Large intestine (tissue), 3 donors: ENCODE measurements at regions not wholly inside any gene's neighbourhood (a gene's known extent, or its start where the extent isn't known, plus 50 kb on each side); places are given as distances from the start of the nearest gene placed in this dataset.

Source experiments
- DNase-seq, 2 donors: peaks; one replicate each; pipeline versions ENCODE4 v3.0.0 to v3.0.0-alpha.2; 2013
- H3K27ac ChIP-seq: one replicate; pipeline ENCODE4 v1.5.1; 2013; ENCODE audit warnings: low read length
- H3K27me3 ChIP-seq: 2 replicates; pipeline ENCODE4 v1.6.1; 2013; ENCODE audit warnings: low read length; ENCODE audit not compliant: control insufficient read depth, insufficient read depth
- H3K36me3 ChIP-seq: 2 replicates; pipeline ENCODE4 v1.6.1; 2013; ENCODE audit warnings: low read length; ENCODE audit not compliant: control insufficient read depth, insufficient read depth
- H3K4me1 ChIP-seq: one replicate; pipeline ENCODE4 v1.6.1; 2013; ENCODE audit warnings: low read length; ENCODE audit not compliant: control insufficient read depth, insufficient read depth
- H3K4me3 ChIP-seq: one replicate; pipeline ENCODE4 v1.5.1; 2013; ENCODE audit warnings: low read length
- H3K9me3 ChIP-seq: one replicate; pipeline ENCODE4 v1.6.1; 2013; ENCODE audit warnings: mild to moderate bottlenecking, low read depth, low read length, moderate library complexity; ENCODE audit not compliant: control insufficient read depth
- WGBS: methylation state at CpG from one replicate; pipeline ENCODE4 v1.1.5; 2013; ENCODE audit warnings: low lambda C conversion rate; ENCODE audit not compliant: insufficient coverage; 5-methylcytosine and 5-hydroxymethylcytosine counted together

- no CpG with 5 or more reads among the region's 21 CpGs for WGBS
- Histone ChIP-seq H3K4me3 (no peak overlapping the region), H3K36me3 (no peaks in the 10 kb centered on the region), H3K27me3 (peaks cover 12% of the 10 kb centered on the region), H3K27ac (no peak overlapping the region), H3K4me1 (no peaks in the 10 kb centered on the region), H3K9me3 (no peaks in the 10 kb centered on the region)
- DNase-seq, result no peak
These were observed 98.0 kb upstream of the GPR26 start for GRCh38 chr10:123567984-123568739.

GRCh38 chr10:123568751-123569150, 97.4 kb upstream of the GPR26 start:
- peaks cover 12% of the 10 kb centered on the region for H3K27me3 ChIP-seq
- H3K4me3 ChIP-seq, result no peak overlapping the region
- H3K36me3 ChIP-seq, result no peaks in the 10 kb centered on the region
- no peak overlapping the region for H3K27ac ChIP-seq
- DNase-seq, result no peak
- H3K4me1 ChIP-seq, result no peaks in the 10 kb centered on the region
- no CpG with 5 or more reads among the region's 6 CpGs for WGBS
- H3K9me3 ChIP-seq, result no peaks in the 10 kb centered on the region

GRCh38 chr10:123569436-123570035, 96.6 kb upstream of the GPR26 start:
- Histone ChIP-seq H3K4me1 (no peaks in the 10 kb centered on the region), H3K4me3 (no peak overlapping the region), H3K36me3 (no peaks in the 10 kb centered on the region), H3K27me3 (peaks cover 17% of the 10 kb centered on the region), H3K9me3 (no peaks in the 10 kb centered on the region), H3K27ac (no peak overlapping the region)
- no peak for DNase-seq
- WGBS, result no CpG with 5 or more reads among the region's 7 CpGs

GRCh38 chr10:123570051-123570897, 95.9 kb upstream of the GPR26 start:
- H3K36me3 ChIP-seq, result no peaks in the 10 kb centered on the region
- no peaks in the 10 kb centered on the region for H3K4me1 ChIP-seq
- no peaks in the 10 kb centered on the region for H3K9me3 ChIP-seq
- H3K27me3 ChIP-seq, result peaks cover 17% of the 10 kb centered on the region
- no peak overlapping the region for H3K4me3 ChIP-seq
- no peak for DNase-seq
- H3K27ac ChIP-seq, result no peak overlapping the region
- no CpG with 5 or more reads among the region's 20 CpGs for WGBS

GRCh38 chr10:123570898-123571515, 95.1 kb upstream of the GPR26 start:
- H3K4me1 ChIP-seq, result no peaks in the 10 kb centered on the region
- no peak for DNase-seq
- no peaks in the 10 kb centered on the region for H3K9me3 ChIP-seq
- H3K36me3 ChIP-seq, result no peaks in the 10 kb centered on the region
- H3K4me3 ChIP-seq, result no peak overlapping the region
- H3K27ac ChIP-seq, result no peak overlapping the region
- WGBS, result no CpG with 5 or more reads among the region's 12 CpGs
- peaks cover 17% of the 10 kb centered on the region for H3K27me3 ChIP-seq

- no peak for DNase-seq
- H3K27ac ChIP-seq, result no peak overlapping the region
- H3K4me3 ChIP-seq, result no peak overlapping the region
- H3K27me3 ChIP-seq, result peaks cover 17% of the 10 kb centered on the region
- WGBS, result 100% methylated on average over 1 of the region's 8 CpGs
- no peaks in the 10 kb centered on the region for H3K4me1 ChIP-seq
- no peaks in the 10 kb centered on the region for H3K36me3 ChIP-seq
- H3K9me3 ChIP-seq, result no peaks in the 10 kb centered on the region
These were observed 94.2 kb upstream of the GPR26 start for GRCh38 chr10:123571978-123572377.

GRCh38 chr10:123573236-123574108, 92.7 kb upstream of the GPR26 start:
- no peaks in the 10 kb centered on the region for H3K9me3 ChIP-seq
- H3K4me3 ChIP-seq, result no peak overlapping the region
- H3K27me3 ChIP-seq, result peaks cover 13% of the 10 kb centered on the region
- no peak overlapping the region for H3K27ac ChIP-seq
- H3K4me1 ChIP-seq, result no peaks in the 10 kb centered on the region
- WGBS, result no CpG with 5 or more reads among the region's 9 CpGs
- H3K36me3 ChIP-seq, result no peaks in the 10 kb centered on the region
- peak in 1 of 2 donors; percentile 10 for DNase-seq

GRCh38 chr10:123574109-123574698, 92.0 kb upstream of the GPR26 start:
- H3K27me3 ChIP-seq, result peaks cover 15% of the 10 kb centered on the region

GRCh38 chr10:123575105-123575504, 91.0 kb upstream of the GPR26 start:
- Histone ChIP-seq H3K27ac (no peak overlapping the region), H3K36me3 (no peaks in the 10 kb centered on the region), H3K27me3 (peaks cover 15% of the 10 kb centered on the region), H3K9me3 (no peaks in the 10 kb centered on the region), H3K4me3 (no peak overlapping the region), H3K4me1 (no peaks in the 10 kb centered on the region)
- WGBS, result no CpG with 5 or more reads among the region's 6 CpGs
- DNase-seq, result no peak

More at GRCh38 chr10:123574109-123574698, 92.0 kb upstream of the GPR26 start:
- no peak for DNase-seq
- Histone ChIP-seq H3K4me3 (no peak overlapping the region), H3K4me1 (no peaks in the 10 kb centered on the region), H3K9me3 (no peaks in the 10 kb centered on the region), H3K36me3 (no peaks in the 10 kb centered on the region), H3K27ac (no peak overlapping the region)
- WGBS, result no CpG with 5 or more reads among the region's 7 CpGs
